HL-60 (cell line): ENCODE measurements at regions not wholly inside any gene's neighbourhood (a gene's known extent, or its start where the extent isn't known, plus 50 kb on each side); places are given as distances from the start of the nearest gene placed in this dataset.

Source experiments
- DNase-seq, 2 experiments: peaks; one replicate each; pipeline ENCODE4 v3.0.0-alpha.2; 2010 to 2020; ENCODE audit warnings: low read depth in 1 of 2, low spot score in 1 of 2
- H3K27ac ChIP-seq: fragments of 250-450 bp; sonication (Bioruptor Pico); replicated peaks from 2 replicates; pipeline ENCODE4 v1.5.1; 2020; ENCODE audit warnings: mild to moderate bottlenecking, moderate library complexity
- H3K27me3 ChIP-seq: fragments of 250-450 bp; sonication (Bioruptor Pico); 2 replicates; pipeline ENCODE4 v1.5.1; 2021; ENCODE audit warnings: mild to moderate bottlenecking, moderate library complexity; ENCODE audit not compliant: insufficient read depth, poor library complexity, severe bottlenecking
- H3K4me3 ChIP-seq: replicated peaks from 2 replicates; pipeline ENCODE4 v1.5.1; 2011; ENCODE audit warnings: mild to moderate bottlenecking, control low read depth, low read length; ENCODE audit not compliant: insufficient read depth
- GABPA ChIP-seq: IDR thresholded peaks from 2 replicates; pipeline ENCODE4 v1.6.1; 2012; ENCODE audit warnings: low read depth
- POLR2AphosphoS5 ChIP-seq: IDR thresholded peaks from 2 replicates; pipeline ENCODE4 v1.6.1; 2012; ENCODE audit warnings: low read depth
- SPI1 ChIP-seq: IDR thresholded peaks from 2 replicates; pipeline ENCODE4 v1.6.1; 2012; ENCODE audit warnings: low read depth, mild to moderate bottlenecking, borderline replicate concordance
- TF ChIP-seq, protein P1 (sequence below): IDR thresholded peaks from 2 replicates; pipeline ENCODE4 v1.6.1; 2012; ENCODE audit warnings: low read depth; ENCODE audit not compliant: insufficient replicate concordance
- TF ChIP-seq, protein P2 (sequence below): IDR thresholded peaks from one replicate; pipeline ENCODE4 v1.5.1; 2011; ENCODE audit warnings: low read length, control low read depth, inconsistent platforms; ENCODE audit not compliant: insufficient read depth

GRCh38 chr7:35420656-35421055 lies 166.8 kb upstream of the TBX20 start:
- Histone ChIP-seq H3K27me3 (no peaks in the 10 kb centered on the region), H3K27ac (no peak overlapping the region), H3K4me3 (no peak overlapping the region)
- no peak for DNase-seq
- TF ChIP-seq SPI1 (no peak), GABPA (no peak), POLR2AphosphoS5 (no peak)
- TF ChIP-seq, protein P1, sequence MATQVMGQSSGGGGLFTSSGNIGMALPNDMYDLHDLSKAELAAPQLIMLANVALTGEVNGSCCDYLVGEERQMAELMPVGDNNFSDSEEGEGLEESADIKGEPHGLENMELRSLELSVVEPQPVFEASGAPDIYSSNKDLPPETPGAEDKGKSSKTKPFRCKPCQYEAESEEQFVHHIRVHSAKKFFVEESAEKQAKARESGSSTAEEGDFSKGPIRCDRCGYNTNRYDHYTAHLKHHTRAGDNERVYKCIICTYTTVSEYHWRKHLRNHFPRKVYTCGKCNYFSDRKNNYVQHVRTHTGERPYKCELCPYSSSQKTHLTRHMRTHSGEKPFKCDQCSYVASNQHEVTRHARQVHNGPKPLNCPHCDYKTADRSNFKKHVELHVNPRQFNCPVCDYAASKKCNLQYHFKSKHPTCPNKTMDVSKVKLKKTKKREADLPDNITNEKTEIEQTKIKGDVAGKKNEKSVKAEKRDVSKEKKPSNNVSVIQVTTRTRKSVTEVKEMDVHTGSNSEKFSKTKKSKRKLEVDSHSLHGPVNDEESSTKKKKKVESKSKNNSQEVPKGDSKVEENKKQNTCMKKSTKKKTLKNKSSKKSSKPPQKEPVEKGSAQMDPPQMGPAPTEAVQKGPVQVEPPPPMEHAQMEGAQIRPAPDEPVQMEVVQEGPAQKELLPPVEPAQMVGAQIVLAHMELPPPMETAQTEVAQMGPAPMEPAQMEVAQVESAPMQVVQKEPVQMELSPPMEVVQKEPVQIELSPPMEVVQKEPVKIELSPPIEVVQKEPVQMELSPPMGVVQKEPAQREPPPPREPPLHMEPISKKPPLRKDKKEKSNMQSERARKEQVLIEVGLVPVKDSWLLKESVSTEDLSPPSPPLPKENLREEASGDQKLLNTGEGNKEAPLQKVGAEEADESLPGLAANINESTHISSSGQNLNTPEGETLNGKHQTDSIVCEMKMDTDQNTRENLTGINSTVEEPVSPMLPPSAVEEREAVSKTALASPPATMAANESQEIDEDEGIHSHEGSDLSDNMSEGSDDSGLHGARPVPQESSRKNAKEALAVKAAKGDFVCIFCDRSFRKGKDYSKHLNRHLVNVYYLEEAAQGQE, result no peak
- TF ChIP-seq, protein P2, sequence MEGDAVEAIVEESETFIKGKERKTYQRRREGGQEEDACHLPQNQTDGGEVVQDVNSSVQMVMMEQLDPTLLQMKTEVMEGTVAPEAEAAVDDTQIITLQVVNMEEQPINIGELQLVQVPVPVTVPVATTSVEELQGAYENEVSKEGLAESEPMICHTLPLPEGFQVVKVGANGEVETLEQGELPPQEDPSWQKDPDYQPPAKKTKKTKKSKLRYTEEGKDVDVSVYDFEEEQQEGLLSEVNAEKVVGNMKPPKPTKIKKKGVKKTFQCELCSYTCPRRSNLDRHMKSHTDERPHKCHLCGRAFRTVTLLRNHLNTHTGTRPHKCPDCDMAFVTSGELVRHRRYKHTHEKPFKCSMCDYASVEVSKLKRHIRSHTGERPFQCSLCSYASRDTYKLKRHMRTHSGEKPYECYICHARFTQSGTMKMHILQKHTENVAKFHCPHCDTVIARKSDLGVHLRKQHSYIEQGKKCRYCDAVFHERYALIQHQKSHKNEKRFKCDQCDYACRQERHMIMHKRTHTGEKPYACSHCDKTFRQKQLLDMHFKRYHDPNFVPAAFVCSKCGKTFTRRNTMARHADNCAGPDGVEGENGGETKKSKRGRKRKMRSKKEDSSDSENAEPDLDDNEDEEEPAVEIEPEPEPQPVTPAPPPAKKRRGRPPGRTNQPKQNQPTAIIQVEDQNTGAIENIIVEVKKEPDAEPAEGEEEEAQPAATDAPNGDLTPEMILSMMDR, result no peak

DNA sequence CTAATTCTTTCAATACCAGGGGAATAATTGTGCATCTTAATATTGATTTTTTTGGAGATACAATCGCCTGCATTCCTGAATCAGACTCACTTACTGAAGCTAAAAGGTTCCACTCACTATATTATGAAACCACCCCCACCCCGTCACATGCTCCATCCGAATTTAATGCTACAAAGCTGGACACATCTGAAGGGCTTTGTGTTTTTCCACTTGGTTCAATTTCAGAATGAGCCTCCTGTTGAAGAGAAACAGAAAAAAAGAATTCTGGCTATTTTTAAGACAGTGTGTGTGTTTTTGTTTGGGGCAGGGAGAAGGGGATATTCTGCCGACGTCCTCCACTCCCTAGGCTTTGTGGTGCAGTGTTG lies 165.5 kb upstream of the TBX20 start:
- TF ChIP-seq GABPA (no peak), SPI1 (no peak), POLR2AphosphoS5 (no peak)
- TF ChIP-seq, protein P2, result no peak
- TF ChIP-seq, protein P1, result no peak
- Histone ChIP-seq H3K27me3 (no peaks in the 10 kb centered on the region), H3K4me3 (no peak overlapping the region), H3K27ac (no peak overlapping the region)
- no peak for DNase-seq

DNA sequence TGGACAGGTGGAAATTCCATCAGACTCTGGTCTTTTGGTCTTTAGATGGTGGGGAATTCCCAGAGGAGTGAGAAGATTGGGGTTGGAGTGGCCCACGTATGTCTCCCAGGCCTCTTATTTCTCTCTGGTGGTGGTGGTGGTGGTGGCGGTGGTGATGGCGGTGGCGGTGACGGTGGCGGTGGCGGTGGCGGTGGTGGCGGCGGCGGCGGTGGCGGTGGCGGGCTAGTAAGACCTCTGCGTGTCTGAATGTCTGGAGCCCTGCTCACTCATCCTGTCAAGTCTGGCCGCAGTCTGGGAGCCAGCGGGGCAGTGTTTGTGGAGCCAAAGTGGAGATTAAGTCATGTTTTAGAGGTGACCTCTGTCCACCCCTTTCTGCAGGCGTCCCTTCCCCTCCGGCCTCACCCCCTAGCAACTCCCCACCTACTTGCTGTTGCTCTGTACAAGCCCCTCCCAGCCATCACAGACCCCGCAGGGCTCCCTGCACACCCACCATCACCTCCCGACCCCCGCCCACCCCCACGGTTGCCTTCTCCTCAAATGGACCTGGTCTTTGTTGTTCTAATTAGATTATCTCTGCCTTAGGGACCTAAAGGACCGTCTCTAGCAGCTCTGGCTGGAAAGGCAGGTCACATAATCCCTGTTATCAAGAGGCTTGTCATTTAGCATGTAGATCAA lies 165.0 kb upstream of the TBX20 start:
- no peak for DNase-seq
- no peak overlapping the region for H3K4me3 ChIP-seq
- TF ChIP-seq, protein P2, result no peak
- TF ChIP-seq POLR2AphosphoS5 (no peak), GABPA (no peak), SPI1 (no peak)
- TF ChIP-seq, protein P1, result no peak
- no peak overlapping the region for H3K27ac ChIP-seq
- H3K27me3 ChIP-seq, result no peaks in the 10 kb centered on the region
